ENCODE measurements at regions not wholly inside any gene's neighbourhood (a gene's known extent, or its start where the extent isn't known, plus 50 kb on each side); places are given as distances from the start of the nearest gene placed in this dataset.

GRCh38 chr7:118802726-118803125 is 578.2 kb downstream of the ANKRD7 start:
- POLR2A ChIA-PET, result no interaction called here
- Mint-ChIP-seq H3K4me3 (no peak overlapping the region), H3K27me3 (no peaks in the 10 kb centered on the region), H3K9me3 (no peaks in the 10 kb centered on the region), H3K27ac (no peak overlapping the region), H3K36me3 (ENCODE audit: low read depth) (no peaks in the 10 kb centered on the region), H3K4me1 (no peaks in the 10 kb centered on the region)
- DNase-seq (no peak), ATAC-seq (ENCODE audit: low read depth) (no peak)
- intact Hi-C loops (cut with micrococcal nuclease), result no loop called here
- CTCF ChIA-PET, result no interaction called here
- no peak for TF ChIP-seq CTCF (IDR thresholded peaks at IDR 0.05)

- H3K27me3 Mint-ChIP-seq, result no peaks in the 10 kb centered on the region
- TF ChIP-seq CTCF (IDR thresholded peaks at IDR 0.05), result no peak
- DNase-seq, result no peak
- H3K36me3 Mint-ChIP-seq (ENCODE audit: low read depth), result no peaks in the 10 kb centered on the region
- ATAC-seq (ENCODE audit: low read depth), result no peak
- no peaks in the 10 kb centered on the region for H3K4me1 Mint-ChIP-seq
- H3K4me3 Mint-ChIP-seq, result no peak overlapping the region
- H3K9me3 Mint-ChIP-seq, result no peaks in the 10 kb centered on the region
- CTCF ChIA-PET, result no interaction called here
- POLR2A ChIA-PET, result no interaction called here
- intact Hi-C loops (cut with micrococcal nuclease), result no loop called here
- H3K27ac Mint-ChIP-seq, result no peak overlapping the region
These were observed 601.7 kb downstream of the ANKRD7 start for GRCh38 chr7:118826246-118826645.

- Mint-ChIP-seq H3K9me3 (peaks cover 9% of the 10 kb centered on the region), H3K27ac (no peak overlapping the region), H3K4me1 (no peaks in the 10 kb centered on the region), H3K27me3 (no peaks in the 10 kb centered on the region), H3K4me3 (no peak overlapping the region), H3K36me3 (ENCODE audit: low read depth) (no peaks in the 10 kb centered on the region)
- ChIA-PET POLR2A (no interaction called here), CTCF (no interaction called here)
- ATAC-seq (ENCODE audit: low read depth) (no peak), DNase-seq (no peak)
- TF ChIP-seq CTCF (IDR thresholded peaks at IDR 0.05), result no peak
- intact Hi-C loops (cut with micrococcal nuclease), result no loop called here
These were observed 612.4 kb downstream of the ANKRD7 start for GRCh38 chr7:118836933-118837332.

- Mint-ChIP-seq H3K9me3 (peaks cover 9% of the 10 kb centered on the region), H3K27ac (no peak overlapping the region), H3K27me3 (no peaks in the 10 kb centered on the region), H3K36me3 (ENCODE audit: low read depth) (no peaks in the 10 kb centered on the region), H3K4me3 (no peak overlapping the region), H3K4me1 (no peaks in the 10 kb centered on the region)
- no peak for TF ChIP-seq CTCF (IDR thresholded peaks at IDR 0.05)
- intact Hi-C loops (cut with micrococcal nuclease), result no loop called here
- CTCF ChIA-PET, result no interaction called here
- POLR2A ChIA-PET, result no interaction called here
- no peak for ATAC-seq (ENCODE audit: low read depth)
- no peak for DNase-seq
These were observed 615.0 kb downstream of the ANKRD7 start for GRCh38 chr7:118839515-118839914.

- no peak for ATAC-seq (ENCODE audit: low read depth)
These were observed 619.0 kb downstream of the ANKRD7 start for GRCh38 chr7:118843456-118843855.

More at GRCh38 chr7:118843456-118843855, 619.0 kb downstream of the ANKRD7 start:
- Mint-ChIP-seq H3K4me1 (no peaks in the 10 kb centered on the region), H3K9me3 (peaks cover 11% of the 10 kb centered on the region), H3K4me3 (no peak overlapping the region), H3K36me3 (ENCODE audit: low read depth) (no peaks in the 10 kb centered on the region), H3K27ac (no peak overlapping the region), H3K27me3 (no peaks in the 10 kb centered on the region)
- ChIA-PET CTCF (no interaction called here), POLR2A (no interaction called here)
- intact Hi-C loops (cut with micrococcal nuclease), result no loop called here
- TF ChIP-seq CTCF (IDR thresholded peaks at IDR 0.05), result no peak
- no peak for DNase-seq
